Right lobe of liver (tissue), 6 donors: ENCODE measurements at regions not wholly inside any gene's neighbourhood (a gene's known extent, or its start where the extent isn't known, plus 50 kb on each side); places are given as distances from the start of the nearest gene placed in this dataset.

Experiments used
- ATAC-seq, 4 donors: fragments of 200-7000 bp; cut with Tn5 transposase; one replicate each; pipeline ENCODE4 v1.9.1; 2020; ENCODE audit warnings: mild to moderate bottlenecking in 4 of 4, moderate library complexity in 4 of 4
- DNase-seq, 3 donors: peaks; one replicate each; pipeline ENCODE4 v3.0.0-alpha.2; 2020
- H3K27ac ChIP-seq, 3 donors: fragments of 200-600 bp; one replicate each; pipeline ENCODE4 v1.8.0; 2022
- H3K27me3 ChIP-seq, 2 donors: fragments of 200-600 bp; one replicate each; pipeline ENCODE4 v1.8.0; 2022
- H3K36me3 ChIP-seq, 4 donors: fragments of 200-600 bp; sonication (generic) in 1 of 4; one replicate each; pipeline versions ENCODE4 v1.5.1 to v1.8.0; 2017 to 2022; ENCODE audit warnings: control low read depth in 1 of 4
- H3K4me1 ChIP-seq, 4 donors: fragments of 200-600 bp; sonication (generic) in 1 of 4; one replicate each; pipeline versions ENCODE4 v1.5.1 to v1.8.0; 2017 to 2022; ENCODE audit warnings: control low read depth in 1 of 4
- H3K4me3 ChIP-seq, 3 donors: fragments of 200-600 bp; one replicate each; pipeline ENCODE4 v1.8.0; 2022
- H3K9me3 ChIP-seq, 4 donors: fragments of 200-600 bp; sonication (generic) in 1 of 4; one replicate each; pipeline versions ENCODE4 v1.5.1 to v1.8.0; 2017 to 2022; ENCODE audit warnings: control low read depth in 1 of 4
- CTCF ChIP-seq, 4 donors: fragments of 200-600 bp in 3 of 4; fragments of 450-650 bp in 1 of 4; IDR thresholded peaks; one replicate each; pipeline versions ENCODE4 v1.5.1 to v1.8.0; 2016 to 2022; ENCODE audit warnings: antibody characterized with exemption in 4 of 4, mild to moderate bottlenecking in 2 of 4
- POLR2A ChIP-seq: fragments of 450-650 bp; IDR thresholded peaks from one replicate; pipeline ENCODE4 v1.6.1; 2017; ENCODE audit warnings: antibody characterized with exemption, mild to moderate bottlenecking
- WGBS: methylation state at CpG from one replicate; pipeline ENCODE4 v1.1.6; 2018; ENCODE audit warnings: low coverage, low lambda C conversion rate; ENCODE audit not compliant: insufficient coverage; ENCODE audit errors: missing lambda C conversion rate; 5-methylcytosine and 5-hydroxymethylcytosine counted together
- intact Hi-C, 2 donors: fragments of 100-400 bp; cut with DNase I; formaldehyde crosslinking; loops; one replicate each; pipeline versions ENCODE4 v1.11.2 to v1.14.1; 2022
- donor health status: DM: no; HTN: yes; CAD: no.
- donor health status: DM: no; HTN: no; CAD: no.
- donor health status: DM: no; HTN: no; CAD: no.
- donor health status: DM: no; HTN: yes; CAD: no.
- donor health status: DM: no; HTN: yes; CAD: no.

- no peak for DNase-seq
- 63% methylated on average over 1 of the region's 1 CpG for WGBS
Measured at GRCh38 chr6:141704151-141704550, 428.6 kb upstream of the GJE1 start.

DNA sequence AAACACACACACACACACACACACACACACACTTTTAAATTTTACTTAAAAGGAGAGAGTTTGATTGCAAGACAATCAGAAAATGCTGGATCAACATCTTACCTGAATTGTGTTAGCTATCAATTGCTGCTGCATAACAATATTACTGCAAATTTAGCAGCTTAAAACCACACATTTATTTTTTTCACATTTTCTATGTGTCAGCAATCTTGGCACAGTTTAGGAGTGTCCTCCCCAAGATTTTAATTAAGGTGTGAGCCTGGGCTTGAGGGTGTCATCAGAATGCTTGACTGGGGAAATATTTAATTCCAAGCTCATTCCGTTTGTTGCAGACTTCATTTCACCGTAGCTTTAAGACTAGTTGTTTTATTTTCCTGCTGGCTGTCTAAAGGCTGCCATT is 431.0 kb upstream of the GJE1 start:
- Histone ChIP-seq H3K9me3 (no peaks in the 10 kb centered on the region), H3K4me3 (no peak overlapping the region), H3K27me3 (no peaks in the 10 kb centered on the region), H3K27ac (no peak overlapping the region), H3K36me3 (no peaks in the 10 kb centered on the region), H3K4me1 (no peaks in the 10 kb centered on the region)
- no peak for TF ChIP-seq CTCF (IDR thresholded peaks at IDR 0.05)
- no peak for TF ChIP-seq POLR2A
- DNase-seq (no peak), ATAC-seq (no peak)
- 80% methylated on average over 2 of the region's 2 CpGs for WGBS
- intact Hi-C loops: no loop called here

More at GRCh38 chr6:141704151-141704550, 428.6 kb upstream of the GJE1 start:
- no peaks in the 10 kb centered on the region for H3K36me3 ChIP-seq
- intact Hi-C loops: no loop called here
- H3K9me3 ChIP-seq: no peaks in the 10 kb centered on the region
- no peaks in the 10 kb centered on the region for H3K27me3 ChIP-seq
- H3K4me1 ChIP-seq: no peaks in the 10 kb centered on the region
- H3K27ac ChIP-seq: no peak overlapping the region
- TF ChIP-seq CTCF (IDR thresholded peaks at IDR 0.05) (no peak), POLR2A (no peak)
- H3K4me3 ChIP-seq: no peak overlapping the region
- no peak for ATAC-seq

- TF ChIP-seq CTCF (IDR thresholded peaks at IDR 0.05) (no peak), POLR2A (no peak)
- Histone ChIP-seq H3K27ac (no peak overlapping the region), H3K36me3 (no peaks in the 10 kb centered on the region), H3K4me3 (no peak overlapping the region), H3K27me3 (no peaks in the 10 kb centered on the region), H3K4me1 (no peaks in the 10 kb centered on the region), H3K9me3 (no peaks in the 10 kb centered on the region)
- DNase-seq: no peak
- 53% methylated on average over 2 of the region's 2 CpGs for WGBS
- no peak for ATAC-seq
- intact Hi-C loops: no loop called here
Measured at GRCh38 chr6:141700819-141701218, 431.9 kb upstream of the GJE1 start.

GRCh38 chr6:141688916-141689315 is 443.8 kb upstream of the GJE1 start:
- 31% methylated on average over 2 of the region's 2 CpGs for WGBS
- intact Hi-C loops: no loop called here
- Histone ChIP-seq H3K9me3 (no peaks in the 10 kb centered on the region), H3K4me1 (no peaks in the 10 kb centered on the region), H3K4me3 (no peak overlapping the region), H3K27ac (no peak overlapping the region), H3K36me3 (no peaks in the 10 kb centered on the region), H3K27me3 (no peaks in the 10 kb centered on the region)
- TF ChIP-seq POLR2A (no peak), CTCF (IDR thresholded peaks at IDR 0.05) (no peak)
- ATAC-seq: no peak
- DNase-seq: no peak

DNA sequence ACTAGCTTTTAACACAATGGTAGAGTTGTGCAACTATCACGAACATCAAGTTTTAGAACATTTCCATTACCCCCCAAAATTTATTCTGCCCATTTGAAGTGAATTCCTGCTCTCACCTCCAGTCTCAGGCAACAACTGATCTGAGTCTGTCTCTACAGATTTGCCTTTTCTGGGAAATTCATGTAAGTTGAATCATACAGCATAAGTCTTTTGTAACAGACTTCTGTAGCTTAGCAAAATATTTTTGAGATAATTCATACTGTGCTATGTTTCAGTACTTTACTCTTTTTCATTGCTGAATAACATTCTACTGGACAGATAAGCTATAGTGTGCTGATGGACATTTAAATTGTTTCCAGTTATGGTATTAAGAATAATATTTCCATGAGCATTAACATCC is 447.3 kb upstream of the GJE1 start:
- WGBS: 32% methylated on average over 1 of the region's 1 CpG

More for the DNA sequence above, 447.3 kb upstream of the GJE1 start:
- Histone ChIP-seq H3K36me3 (no peaks in the 10 kb centered on the region), H3K9me3 (no peaks in the 10 kb centered on the region), H3K27me3 (no peaks in the 10 kb centered on the region), H3K27ac (no peak overlapping the region), H3K4me1 (no peaks in the 10 kb centered on the region), H3K4me3 (no peak overlapping the region)
- TF ChIP-seq POLR2A: no peak
- no peak for TF ChIP-seq CTCF (IDR thresholded peaks at IDR 0.05)
- intact Hi-C loops: no loop called here
- DNase-seq: no peak
- no peak for ATAC-seq
